ENCODE measurements at regions not wholly inside any gene's neighbourhood (a gene's known extent, or its start where the extent isn't known, plus 50 kb on each side); places are given as distances from the start of the nearest gene placed in this dataset.

GRCh38 chr6:139862311-139862710, 487.9 kb upstream of the CITED2 start:
- TF ChIP-seq EZH2phosphoT487 (IDR thresholded peaks at IDR 0.05; ENCODE audit: insufficient read depth, low read depth) (no peak), EZH2 (IDR thresholded peaks at IDR 0.05; ENCODE audit: insufficient read depth, poor library complexity, severe bottlenecking) (no peak)

Data from GM23248 (cell line).